Stimulated activated CD4-positive, alpha-beta T cell treated with anti-CD3 and anti-CD28 coated beads, TNF-alpha, amount 100 ng/mL, for 24 hours (primary cell): ENCODE measurements at regions not wholly inside any gene's neighbourhood (a gene's known extent, or its start where the extent isn't known, plus 50 kb on each side); places are given as distances from the start of the nearest gene placed in this dataset.

Source experiments
- DNase-seq, 3 experiments: peaks; one replicate each; pipeline ENCODE4 v3.0.0-alpha.2; 2020; ENCODE audit warnings: low read depth in 3 of 3

DNA sequence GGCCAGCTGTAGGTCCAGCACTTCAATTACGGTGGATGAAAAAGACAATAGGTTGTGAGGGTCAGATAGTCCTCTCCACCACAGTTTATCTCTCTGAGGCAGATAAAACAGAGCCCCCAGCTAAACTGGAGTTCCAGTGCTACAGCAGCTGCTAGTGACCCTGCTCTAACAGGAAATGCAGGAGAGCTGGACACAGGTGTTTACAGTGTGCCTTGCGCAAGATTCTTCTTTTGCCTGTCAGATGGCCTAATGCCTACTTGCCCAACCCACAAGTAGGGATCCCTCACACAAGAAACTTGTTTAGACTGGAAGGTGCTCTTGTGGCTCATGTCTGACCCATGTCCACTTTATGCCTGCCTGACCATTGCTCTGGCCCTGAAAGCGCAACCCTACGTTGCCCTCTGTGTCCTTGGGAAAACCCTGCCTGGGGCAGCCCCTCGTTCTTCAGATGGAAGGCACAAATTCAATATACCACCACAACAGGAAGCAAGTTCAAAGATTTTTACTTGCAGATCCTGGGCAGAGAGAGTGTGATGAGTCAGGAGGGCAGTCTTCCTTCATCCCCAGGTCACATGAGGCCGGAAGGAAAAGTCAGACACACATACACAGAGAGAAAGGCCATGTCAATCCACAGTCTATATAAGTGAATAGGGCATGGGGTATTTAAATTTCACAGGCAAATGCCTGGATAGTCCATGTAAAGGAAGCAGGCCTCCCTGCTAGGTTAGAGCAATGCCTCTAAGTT is 105.1 kb upstream of the ADGRL3 start:
- DNase-seq: no peak

DNA sequence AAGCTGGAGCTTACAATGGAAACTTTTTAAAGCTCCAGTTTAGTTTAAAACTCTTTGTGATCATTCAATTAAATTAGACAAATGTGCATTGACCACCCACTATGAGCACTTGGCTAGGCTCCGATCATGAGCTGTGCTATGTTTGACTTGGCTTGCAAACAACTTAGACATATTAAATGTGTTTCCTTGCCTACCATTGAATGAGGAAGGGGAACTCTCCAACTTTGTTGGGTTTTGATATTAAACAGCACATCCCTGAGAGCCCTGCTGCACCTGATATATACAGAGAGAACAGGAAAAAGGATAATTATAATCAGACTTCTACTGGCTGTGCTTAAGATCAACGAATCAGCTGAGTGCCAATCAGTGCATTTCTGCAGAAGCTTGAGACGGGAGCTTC is 71.4 kb upstream of the ADGRL3 start:
- DNase-seq: no peak

DNA sequence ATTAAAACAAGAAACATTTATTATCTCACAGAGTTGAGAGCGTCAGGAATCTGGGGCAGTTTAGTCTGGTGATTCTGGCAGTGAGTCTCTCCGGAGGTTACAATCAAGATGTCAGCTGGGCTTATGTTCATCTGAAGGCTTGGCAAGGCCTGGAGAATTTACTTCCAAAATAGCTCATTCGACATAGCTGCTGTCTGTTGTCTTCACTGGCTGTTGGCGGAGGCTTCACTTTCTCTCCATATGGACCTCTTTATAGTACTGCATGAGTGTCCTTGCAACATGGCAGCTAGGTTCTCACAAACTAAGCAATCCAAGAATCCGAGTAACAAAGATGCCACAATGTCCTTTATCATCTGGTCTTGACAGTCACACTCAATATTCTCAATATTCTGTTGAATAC is 70.2 kb upstream of the ADGRL3 start:
- no peak for DNase-seq

DNA sequence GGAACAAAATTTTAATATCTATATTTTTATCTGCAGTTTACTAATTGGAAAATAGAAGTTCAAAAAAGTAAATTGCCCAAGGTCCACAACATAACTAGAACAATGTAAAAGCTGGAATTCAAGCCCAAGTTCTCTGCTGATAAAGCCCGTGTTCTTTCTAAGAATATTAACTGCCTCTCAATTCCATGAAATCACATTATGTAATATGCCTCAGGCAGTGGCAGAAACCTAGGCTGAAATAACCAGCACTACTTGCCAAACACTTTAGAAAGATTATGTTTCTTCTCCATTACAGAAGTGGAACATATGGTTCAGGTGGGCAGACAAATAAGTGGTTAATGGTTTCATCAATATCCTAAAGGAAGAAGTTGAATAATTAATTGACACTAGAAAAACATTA is 56.7 kb upstream of the ADGRL3 start:
- DNase-seq: no peak

DNA sequence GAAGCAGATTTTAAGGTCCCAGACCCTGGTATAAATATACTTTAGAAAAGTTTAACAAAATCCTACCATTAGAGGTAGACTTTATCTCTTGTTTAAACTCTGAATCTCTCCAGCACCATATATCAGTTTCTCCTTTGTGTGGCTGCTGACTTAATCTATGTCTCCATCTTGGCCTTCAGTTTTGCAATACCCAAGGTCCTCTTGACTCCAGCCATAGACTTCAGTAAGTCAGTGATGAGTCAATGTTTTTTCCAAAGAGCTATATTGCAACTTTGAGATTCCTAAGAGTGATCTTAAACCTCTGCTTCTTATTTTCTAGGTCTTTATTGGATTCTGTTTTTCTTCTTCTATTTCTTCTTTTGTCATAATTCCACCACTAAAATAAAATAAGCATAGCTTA is 50.8 kb upstream of the ADGRL3 start:
- no peak for DNase-seq
